NCI-H2171 treated with DMSO at 0.1 percent for 48 hours (cell line): ENCODE measurements at regions not wholly inside any gene's neighbourhood (a gene's known extent, or its start where the extent isn't known, plus 50 kb on each side); places are given as distances from the start of the nearest gene placed in this dataset.
"Not testable (repeated sequence)": the region's sequence is repeated elsewhere in the genome, so short reads cannot be mapped to it uniquely, and the experiment has no call there.

Experiments used
- DNase-seq: peaks from one replicate; lab custom pipeline; 2025; lab: John Stamatoyannopoulos, UW

- no peak for DNase-seq
Measured at GRCh38 chr2:47728551-47728950, 54.4 kb upstream of the MSH6 start.

GRCh38 chr2:47727956-47728355 is 55.0 kb upstream of the MSH6 start:
- no peak for DNase-seq

DNA sequence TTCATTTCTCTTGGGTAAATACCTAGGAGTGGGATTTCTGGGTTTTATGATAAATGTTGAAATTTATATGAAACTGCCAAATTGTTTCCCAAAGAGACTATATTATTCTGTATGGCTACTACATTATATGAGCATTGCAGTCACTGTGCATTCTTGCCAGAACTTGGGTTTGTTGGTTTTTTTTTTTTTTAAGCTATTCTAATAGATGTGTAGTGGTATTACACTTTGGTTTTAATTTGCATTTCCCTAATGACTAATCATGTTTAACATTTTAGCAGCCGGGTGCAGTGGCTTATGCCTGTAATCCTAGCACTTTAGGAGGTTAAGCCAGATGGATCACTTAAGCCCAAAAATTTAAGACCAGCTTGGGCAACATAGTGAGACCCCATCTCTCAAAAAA is 56.0 kb upstream of the MSH6 start:
- not testable (repeated sequence) for DNase-seq

DNA sequence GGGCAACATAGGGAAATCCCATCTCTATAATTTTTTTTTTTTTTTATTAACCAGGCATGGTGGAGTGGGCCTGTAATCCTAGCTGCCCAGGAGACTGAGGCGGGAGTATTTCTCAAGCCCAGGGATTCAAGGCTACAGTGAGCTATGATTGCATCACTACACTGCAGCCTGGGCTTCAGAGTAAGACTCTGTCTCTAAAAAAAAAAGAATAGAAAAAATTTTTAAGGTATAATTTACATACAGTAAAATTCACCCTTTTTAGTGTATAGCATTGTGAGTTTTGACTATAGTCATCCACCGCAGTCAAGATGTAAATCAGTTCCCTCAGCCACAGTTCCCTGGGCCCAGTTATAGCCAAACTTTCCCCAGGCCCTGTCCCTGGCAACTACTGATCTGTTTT is 57.1 kb upstream of the MSH6 start:
- no peak for DNase-seq

- DNase-seq = no peak
Measured at GRCh38 chr2:47724221-47724981, 58.5 kb upstream of the MSH6 start.

DNA sequence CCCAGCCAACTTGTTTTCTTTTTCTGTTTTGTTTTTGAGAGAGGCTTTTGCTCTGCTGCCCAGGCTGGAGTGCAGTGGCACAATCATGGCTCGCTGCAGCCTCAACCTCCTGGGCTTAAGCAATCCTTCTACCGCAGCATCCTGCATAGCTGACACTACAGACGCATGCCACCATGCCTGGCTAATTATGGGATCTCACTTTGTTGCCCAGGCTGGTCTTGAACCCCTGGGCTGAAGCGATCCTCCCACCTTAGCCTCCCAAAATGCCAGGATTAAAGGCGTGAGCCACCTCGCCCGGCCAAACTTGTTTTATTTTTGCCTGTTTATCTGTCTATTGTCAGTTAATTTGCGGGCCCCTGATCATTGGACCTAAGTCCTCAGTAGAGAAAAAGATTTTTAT is 61.6 kb upstream of the MSH6 start:
- no peak for DNase-seq

- no peak for DNase-seq
Measured at GRCh38 chr2:47720559-47720958, 62.4 kb upstream of the MSH6 start.

DNA sequence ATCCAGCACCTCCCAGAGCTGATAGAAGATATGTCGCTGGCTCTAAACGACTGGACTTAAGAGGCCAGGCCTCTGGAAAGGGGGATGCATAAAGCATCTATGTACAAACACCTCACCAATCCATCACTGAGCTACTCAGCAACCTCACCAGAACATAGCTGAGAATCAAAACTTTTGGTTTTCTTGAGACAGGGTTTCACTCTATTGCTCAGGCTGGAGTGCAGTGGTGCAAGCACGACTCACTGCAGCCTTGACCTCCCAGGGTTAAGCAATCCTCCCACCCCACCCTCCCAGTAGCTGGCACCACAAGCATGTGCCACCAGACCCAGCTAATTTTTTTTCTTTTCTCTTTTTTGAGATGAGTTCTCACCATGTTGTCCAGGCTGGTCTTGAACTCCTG is 62.9 kb upstream of the MSH6 start:
- DNase-seq = no peak

- DNase-seq = no peak
Measured at GRCh38 chr2:47719099-47719498, 63.8 kb upstream of the MSH6 start.

GRCh38 chr2:47716307-47716706 is 66.6 kb upstream of the MSH6 start:
- not testable (repeated sequence) for DNase-seq

DNA sequence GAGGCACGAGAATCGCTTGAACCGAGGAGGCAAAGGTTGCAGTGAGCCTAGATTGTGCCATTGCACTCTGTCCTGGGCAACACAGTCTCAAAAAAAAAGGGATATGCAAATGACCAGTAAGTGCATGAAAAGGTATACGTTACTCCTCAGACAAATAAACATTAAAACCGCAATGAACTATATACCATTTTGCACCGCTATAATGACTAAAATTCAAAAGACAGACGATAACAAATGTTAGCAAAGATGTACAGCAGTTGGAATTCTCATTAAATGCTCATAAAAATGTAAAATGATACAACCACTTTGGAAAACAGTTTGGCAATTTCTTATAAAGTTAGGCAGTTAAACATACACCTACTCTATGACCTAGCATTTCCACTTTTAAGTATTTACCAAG is 67.4 kb upstream of the MSH6 start:
- no peak for DNase-seq

DNA sequence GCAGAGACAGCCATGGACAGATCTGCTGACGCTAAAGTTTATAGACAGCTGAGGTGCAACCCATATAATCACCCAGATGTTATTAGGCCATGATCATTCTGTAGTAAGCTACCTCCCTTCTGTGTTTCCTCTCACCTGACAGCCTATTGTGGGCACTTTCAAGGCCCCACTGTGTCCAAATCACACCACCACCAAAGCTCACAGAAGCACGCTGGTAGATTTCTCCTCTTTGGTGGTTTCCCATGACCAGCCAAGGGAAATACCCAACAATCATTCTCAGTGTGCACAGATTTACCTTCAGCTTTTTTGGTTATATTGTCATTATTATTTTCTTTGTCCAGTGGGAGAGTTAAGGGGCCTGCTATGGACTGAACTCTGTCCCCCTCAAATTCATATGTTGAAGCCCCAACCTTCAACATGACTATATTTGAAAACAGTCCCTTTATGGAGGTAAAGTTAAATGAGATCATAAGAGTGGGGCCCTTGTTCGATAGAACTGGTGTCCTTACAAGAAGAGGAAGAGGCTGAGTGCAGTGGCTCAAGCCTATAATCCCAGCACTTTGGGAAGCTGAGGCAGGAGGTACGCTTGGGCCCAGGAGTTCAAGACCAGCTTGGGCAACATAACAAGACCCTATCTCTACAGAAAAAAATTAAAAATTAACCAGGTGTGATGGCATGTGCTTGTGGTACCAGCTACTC is 74.0 kb upstream of the MSH6 start:
- no peak for DNase-seq

DNA sequence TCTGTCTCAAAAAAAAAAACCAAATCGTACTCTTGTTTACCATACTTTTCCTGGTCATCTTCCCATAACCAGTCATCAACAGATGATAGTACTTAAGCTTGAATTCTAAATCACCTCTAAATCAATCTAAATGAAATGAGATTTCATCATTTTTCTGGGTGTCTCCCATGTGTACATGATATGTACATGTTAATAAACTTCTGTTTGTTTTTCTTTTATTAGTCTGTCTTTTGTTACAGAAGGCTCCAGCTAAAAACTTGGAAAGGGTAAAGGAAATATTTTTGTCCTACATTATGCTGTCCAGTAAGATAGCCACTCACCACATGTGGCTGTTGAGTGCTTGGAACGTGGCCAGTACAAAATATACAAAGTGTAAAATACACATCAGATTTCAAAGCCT is 78.7 kb upstream of the MSH6 start:
- no peak for DNase-seq

DNA sequence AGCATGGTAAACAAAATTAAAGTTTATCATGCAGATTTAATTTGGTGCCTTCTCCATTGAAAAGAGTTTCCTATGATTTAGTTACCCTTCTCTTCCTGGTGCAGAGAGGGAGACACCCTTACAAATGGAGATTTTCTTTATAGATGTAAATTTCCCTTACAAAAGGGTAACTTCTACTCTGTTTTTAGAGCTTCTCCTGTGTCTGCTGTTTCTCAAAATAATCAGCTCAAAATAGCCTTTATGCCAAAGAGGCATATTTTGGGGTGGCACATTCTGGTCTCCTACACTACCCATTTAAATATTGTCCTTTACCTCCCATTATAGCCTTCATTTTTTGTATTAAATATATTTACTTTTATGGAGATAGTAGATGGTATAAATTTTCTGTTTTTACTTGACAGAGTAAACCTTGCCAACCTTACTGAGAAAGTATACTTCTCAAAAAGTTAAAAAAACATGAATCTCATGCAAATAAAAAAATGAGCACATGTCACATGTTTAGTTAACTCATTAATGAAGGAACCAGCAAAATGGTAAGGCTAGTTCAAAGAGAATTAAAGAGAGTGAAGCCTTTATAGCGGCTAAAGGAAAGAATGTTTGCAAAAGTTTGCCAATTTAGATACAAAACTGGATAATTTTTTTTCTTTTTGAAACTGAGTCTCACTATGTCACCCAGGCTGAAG is 83.3 kb upstream of the MSH6 start:
- DNase-seq = no peak

DNA sequence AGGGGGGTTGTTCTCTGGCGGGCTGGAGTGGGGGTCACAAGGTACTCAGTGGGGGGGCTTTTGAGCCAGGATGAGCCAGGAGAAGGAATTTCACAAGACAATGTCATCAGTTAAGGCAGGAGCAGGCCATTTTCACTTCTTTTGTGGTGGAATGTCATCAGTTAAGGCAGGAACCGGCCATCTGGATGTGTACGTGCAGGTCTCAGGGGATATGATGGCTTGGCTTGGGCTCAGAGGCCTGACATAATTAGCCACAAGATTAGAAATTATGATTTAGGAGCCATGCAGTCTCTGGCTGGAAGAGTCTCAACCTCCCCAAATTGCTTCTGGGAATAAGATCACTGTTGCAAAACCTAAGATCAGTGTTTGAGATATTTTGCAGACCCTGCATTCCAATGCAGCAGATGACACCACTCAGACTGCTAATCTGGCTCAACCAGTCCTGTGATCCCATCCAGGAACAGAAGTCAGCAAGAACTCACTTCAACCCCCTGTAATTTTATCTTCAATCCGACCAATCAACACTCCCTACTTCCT is 84.4 kb upstream of the MSH6 start:
- not testable (repeated sequence) for DNase-seq

- not testable (repeated sequence) for DNase-seq
Measured at GRCh38 chr2:47697681-47698435, 85.1 kb upstream of the MSH6 start.

DNA sequence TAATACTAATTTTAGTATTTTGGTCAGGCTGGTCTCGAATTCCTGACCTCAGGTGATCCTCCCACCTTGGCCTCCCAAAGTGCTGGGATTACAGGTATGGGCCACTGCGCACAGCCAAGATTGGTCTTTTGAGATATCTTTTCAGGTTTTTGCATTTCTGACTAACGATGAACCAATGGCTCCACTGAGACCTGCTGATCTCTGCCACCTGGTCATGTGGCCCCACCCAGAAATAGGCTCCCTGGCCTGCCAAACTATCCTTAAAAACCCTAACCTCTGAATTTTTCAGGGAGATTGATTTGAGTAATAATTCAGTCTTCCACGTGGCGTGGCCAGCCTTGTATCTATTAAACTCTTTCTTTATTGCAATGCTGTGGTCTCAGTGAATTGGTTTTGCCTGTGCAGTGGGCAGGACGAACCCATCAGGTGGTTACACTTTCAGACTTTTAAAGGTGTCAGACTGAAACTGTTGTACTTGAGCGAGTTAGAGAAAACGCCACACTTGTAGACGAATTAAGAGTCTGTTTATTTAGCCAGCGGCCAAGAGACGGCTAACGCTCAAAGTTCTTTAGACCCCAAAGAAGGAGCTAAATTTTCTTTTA is 85.8 kb upstream of the MSH6 start:
- DNase-seq = no peak

GRCh38 chr2:47696478-47696831 is 86.5 kb upstream of the MSH6 start:
- DNase-seq = no peak

- no peak for DNase-seq
Measured at GRCh38 chr2:47695800-47696477, 87.0 kb upstream of the MSH6 start.

DNA sequence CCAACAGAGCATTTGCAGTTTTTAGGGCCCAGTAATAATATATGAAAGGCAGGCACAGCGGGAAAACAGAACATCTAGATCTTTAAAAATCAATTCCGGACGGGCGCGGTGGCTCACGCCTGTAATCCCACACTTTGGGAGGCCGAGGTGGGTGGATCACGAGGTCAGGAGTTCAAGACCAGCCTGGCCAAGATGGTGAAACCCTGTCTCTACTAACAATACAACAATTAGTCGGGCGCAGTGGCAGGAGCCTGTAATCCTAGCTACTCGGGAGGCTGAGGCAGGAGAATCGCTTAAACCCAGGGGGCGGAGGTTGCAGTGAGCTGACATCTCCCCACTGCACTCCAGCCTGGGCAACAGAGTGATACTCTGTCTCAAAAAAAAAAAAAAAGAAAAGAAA is 88.5 kb upstream of the MSH6 start:
- DNase-seq = not testable (repeated sequence)

GRCh38 chr2:47690706-47691325 is 92.1 kb upstream of the MSH6 start:
- DNase-seq = not testable (repeated sequence)
